ENCODE measurements at regions not wholly inside any gene's neighbourhood (a gene's known extent, or its start where the extent isn't known, plus 50 kb on each side); places are given as distances from the start of the nearest gene placed in this dataset.

- no peak for TF ChIP-seq EZH2 (optimal IDR thresholded peaks at IDR 0.05; ENCODE audit: low read depth, low read length)
- TF ChIP-seq CTCF (IDR thresholded peaks at IDR 0.05; ENCODE audit: low read length) = no peak
- no peak for TF ChIP-seq EZH2phosphoT487 (IDR thresholded peaks at IDR 0.05; ENCODE audit: low read length)
These were observed 59.2 kb upstream of the CYP2D6 start for GRCh38 chr22:42189761-42190160.

Measured in MM.1S (cell line).